ENCODE measurements at regions not wholly inside any gene's neighbourhood (a gene's known extent, or its start where the extent isn't known, plus 50 kb on each side); places are given as distances from the start of the nearest gene placed in this dataset.
"Not testable (repeated sequence)": the region's sequence is repeated elsewhere in the genome, so short reads cannot be mapped to it uniquely, and the experiment has no call there.

DNA sequence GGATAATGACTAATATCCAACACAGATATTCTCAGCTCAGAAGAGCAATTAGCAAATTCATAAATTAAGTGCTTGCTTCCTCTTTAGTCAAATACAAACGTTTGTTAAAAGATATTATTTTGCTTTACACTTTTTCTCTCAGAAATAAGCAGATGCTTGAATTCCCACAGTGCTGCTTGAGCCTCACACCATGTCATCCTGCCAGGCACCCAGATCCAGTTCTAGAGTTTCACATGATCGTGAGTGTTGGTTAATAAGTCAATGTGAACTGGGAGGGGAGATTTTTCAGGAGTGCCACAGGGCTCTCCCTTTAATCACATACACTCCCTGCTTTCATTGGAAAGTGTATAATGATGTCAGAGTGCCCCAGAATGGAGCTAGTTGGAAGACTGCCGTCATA lies 352.0 kb downstream of the OR4F29 start:
- DNase-seq, result not testable (repeated sequence)

DNA sequence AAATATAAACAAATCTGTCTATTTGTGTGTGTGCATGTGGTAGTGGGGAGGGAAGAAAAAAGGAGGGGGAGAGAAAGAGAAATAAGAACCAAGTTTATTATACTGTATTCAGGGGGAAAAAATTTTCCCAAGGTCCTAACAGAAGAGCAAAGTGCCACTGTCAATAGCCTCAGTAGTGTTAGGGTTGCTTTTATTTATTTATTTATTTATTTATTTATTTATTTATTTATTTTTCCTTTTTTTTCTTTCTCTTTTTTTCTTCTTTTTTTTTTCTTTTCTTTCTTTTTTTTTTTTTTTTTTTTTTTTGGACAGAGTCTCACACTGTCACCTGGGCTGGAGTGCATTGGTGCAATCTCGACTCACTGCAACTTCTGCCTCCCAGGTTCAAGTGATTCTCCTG lies 352.7 kb downstream of the OR4F29 start:
- not testable (repeated sequence) for DNase-seq

DNA sequence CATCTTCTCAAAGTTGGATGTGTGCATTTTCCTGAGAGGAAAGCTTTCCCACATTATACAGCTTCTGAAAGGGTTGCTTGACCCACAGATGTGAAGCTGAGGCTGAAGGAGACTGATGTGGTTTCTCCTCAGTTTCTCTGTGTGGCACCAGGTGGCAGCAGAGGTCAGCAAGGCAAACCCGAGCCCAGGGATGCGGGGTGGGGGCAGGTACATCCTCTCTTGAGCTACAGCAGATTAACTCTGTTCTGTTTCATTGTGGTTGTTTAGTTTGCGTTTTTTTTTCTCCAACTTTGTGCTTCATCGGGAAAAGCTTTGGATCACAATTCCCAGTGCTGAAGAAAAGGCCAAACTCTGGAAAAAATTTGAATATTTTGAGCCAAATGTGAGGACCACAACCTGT lies 360.2 kb downstream of the OR4F29 start:
- not testable (repeated sequence) for DNase-seq

DNA sequence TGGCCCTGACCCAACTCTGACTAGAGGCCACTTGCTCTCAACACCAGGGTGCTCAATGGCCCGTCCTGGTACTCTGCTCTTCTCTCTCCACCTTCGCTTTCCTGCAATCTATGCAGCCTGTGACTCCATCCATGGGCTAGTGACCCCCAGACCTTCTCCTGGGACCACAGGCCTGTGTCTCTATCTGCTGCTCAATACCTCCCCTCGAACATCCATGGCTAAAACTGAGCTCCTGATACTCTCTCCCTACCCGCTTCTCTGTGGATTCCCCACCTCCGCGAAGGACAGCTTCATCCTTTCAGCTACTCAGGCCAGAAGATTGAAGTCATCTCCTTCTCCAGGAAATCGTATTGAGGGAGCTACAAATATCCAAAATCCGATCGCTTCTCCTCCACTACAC lies 363.4 kb downstream of the OR4F29 start:
- not testable (repeated sequence) for DNase-seq

DNA sequence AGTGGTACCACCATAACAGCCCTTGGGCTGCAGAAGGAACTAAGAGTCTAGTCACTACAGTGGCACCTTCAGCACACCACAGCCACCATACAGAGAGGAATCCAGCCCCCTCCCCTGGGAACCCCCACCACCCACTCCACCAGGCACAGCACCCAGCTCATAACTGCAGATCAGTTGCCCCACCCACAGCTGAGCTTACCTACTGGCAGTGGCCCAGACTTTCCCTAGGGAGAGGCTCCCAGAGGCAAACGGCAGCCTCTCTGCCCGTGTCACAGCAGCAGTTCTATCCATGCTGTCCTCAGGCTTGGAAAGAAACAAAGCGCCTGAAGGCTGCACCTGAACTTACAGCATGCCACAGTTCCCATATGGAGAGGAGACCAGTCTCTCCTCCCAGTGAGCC lies 372.3 kb downstream of the OR4F29 start:
- not testable (repeated sequence) for DNase-seq

DNA sequence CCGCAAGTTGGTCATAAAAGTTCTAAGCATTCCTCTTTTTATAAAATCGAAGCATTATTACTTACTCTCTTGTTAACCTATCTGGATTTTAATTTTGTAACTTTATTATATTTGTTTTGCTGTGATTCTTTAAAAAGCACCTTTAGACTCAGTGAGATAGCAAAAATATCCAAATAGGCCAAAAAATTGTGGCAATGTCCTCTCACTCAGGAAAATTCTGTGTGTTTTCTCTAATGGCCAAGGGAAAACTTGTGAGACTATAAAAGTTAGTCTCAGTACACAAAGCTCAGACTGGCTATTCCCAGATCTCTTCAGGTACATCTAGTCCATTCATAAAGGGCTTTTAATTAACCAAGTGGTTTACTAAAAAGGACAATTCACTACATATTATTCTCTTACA lies 386.4 kb downstream of the OR4F29 start, which contains the start of gene OR4F5:
Gene OR4F5 (plus strand): TSS at position 301 of the 400 bp plus-strand sequence.
- DNase-seq, result not testable (repeated sequence)

DNA sequence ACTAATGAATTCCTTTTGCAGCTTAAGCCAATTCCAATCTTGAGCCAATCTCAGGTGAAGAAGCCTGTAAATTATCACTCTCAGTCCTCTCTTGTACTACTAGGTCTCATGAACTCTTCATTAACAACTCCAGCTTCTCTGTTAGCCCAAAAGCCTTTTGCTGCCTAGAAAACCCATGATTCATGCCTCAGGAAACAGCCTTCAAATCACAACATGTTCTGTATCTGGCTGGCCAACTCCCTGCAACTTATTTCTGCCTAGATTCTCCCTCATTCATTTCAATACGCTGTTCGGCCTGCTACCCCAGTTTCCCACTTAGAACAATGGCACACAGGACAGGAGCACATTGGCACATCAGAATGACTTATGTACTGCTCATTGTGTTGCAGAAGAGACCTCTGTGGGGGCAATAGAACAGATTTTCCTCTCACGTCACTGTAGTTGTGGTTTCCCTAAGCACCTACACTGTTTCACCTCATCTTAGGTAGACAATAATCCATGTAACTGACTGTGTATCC lies 395.4 kb downstream of the OR4F29 start:
- DNase-seq, result not testable (repeated sequence)

DNA sequence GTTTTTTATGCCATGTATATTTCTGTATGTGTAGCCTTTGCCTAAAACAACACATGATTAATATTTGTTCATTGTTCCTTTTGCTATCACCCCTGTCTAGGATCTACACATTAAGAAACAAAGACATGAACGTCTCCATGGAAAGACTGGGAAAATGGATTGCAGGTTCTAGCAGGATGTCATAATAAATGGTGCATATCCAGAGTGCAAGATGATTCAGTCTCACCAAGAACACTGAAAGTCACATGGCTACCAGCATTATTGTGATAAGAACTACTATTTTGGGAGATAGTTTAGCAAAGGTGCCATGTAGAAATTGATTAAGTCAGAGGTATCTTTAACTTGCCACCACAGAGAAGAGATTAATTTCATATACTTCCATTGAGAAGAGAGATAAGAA lies 398.3 kb downstream of the OR4F29 start:
- DNase-seq, result not testable (repeated sequence)

DNA sequence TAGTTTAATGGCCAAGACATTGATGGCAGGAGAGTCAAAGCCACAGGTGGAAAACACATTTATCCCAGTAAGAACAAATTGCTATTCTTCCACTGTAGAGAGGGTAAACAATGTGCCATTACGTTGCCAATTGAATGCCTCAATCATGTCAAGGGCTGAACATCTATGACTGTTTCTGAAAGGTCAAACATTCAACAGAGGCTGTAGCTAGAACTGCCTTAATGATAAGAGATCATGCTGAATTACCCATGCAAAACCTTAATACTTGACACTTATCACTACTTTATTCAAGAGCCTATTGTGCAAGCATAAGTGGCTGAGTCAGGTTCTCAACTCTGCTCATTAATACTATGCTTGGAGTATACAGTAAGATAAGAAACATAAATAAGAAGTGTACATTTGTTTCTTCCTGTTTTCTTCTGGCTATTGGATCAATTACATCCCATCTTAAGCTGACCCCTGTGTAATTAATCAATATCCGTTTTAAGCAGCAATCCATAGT lies 409.5 kb downstream of the OR4F29 start:
- DNase-seq, result not testable (repeated sequence)

DNA sequence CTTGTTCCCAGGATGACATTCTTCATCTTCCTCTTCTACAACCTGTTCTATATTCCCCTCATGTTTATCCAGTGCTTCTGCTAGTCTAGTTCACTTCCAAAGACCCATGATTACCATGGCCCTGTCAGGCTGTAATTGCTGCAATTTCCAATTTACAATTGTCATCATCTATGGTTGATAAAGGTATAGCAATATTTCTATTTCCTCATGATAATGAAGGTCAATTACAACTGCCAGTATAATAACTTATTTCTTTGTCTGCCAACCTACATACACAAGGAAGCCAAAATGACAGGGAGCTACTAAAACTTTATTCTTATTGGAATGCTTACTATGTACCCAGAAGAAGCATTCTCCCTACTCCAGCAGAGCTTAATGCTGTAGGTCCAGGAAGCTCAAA lies 410.3 kb downstream of the OR4F29 start:
- not testable (repeated sequence) for DNase-seq

DNA sequence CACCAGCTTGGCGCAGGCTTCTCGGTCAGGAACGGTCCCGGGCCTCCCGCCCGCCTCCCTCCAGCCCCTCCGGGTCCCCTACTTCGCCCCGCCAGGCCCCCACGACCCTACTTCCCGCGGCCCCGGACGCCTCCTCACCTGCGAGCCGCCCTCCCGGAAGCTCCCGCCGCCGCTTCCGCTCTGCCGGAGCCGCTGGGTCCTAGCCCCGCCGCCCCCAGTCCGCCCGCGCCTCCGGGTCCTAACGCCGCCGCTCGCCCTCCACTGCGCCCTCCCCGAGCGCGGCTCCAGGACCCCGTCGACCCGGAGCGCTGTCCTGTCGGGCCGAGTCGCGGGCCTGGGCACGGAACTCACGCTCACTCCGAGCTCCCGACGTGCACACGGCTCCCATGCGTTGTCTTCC lies 422.3 kb downstream of the OR4F29 start:
- not testable (repeated sequence) for DNase-seq

DNA sequence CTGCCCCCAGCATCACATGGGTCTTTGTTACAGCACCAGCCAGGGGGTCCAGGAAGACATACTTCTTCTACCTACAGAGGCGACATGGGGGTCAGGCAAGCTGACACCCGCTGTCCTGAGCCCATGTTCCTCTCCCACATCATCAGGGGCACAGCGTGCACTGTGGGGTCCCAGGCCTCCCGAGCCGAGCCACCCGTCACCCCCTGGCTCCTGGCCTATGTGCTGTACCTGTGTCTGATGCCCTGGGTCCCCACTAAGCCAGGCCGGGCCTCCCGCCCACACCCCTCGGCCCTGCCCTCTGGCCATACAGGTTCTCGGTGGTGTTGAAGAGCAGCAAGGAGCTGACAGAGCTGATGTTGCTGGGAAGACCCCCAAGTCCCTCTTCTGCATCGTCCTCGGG lies 434.2 kb downstream of the OR4F29 start:
- DNase-seq, result not testable (repeated sequence)

DNA sequence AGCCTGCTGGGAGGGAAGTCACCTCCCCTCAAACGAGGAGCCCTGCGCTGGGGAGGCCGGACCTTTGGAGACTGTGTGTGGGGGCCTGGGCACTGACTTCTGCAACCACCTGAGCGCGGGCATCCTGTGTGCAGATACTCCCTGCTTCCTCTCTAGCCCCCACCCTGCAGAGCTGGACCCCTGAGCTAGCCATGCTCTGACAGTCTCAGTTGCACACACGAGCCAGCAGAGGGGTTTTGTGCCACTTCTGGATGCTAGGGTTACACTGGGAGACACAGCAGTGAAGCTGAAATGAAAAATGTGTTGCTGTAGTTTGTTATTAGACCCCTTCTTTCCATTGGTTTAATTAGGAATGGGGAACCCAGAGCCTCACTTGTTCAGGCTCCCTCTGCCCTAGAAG lies 435.5 kb downstream of the OR4F29 start:
- DNase-seq, result not testable (repeated sequence)

DNA sequence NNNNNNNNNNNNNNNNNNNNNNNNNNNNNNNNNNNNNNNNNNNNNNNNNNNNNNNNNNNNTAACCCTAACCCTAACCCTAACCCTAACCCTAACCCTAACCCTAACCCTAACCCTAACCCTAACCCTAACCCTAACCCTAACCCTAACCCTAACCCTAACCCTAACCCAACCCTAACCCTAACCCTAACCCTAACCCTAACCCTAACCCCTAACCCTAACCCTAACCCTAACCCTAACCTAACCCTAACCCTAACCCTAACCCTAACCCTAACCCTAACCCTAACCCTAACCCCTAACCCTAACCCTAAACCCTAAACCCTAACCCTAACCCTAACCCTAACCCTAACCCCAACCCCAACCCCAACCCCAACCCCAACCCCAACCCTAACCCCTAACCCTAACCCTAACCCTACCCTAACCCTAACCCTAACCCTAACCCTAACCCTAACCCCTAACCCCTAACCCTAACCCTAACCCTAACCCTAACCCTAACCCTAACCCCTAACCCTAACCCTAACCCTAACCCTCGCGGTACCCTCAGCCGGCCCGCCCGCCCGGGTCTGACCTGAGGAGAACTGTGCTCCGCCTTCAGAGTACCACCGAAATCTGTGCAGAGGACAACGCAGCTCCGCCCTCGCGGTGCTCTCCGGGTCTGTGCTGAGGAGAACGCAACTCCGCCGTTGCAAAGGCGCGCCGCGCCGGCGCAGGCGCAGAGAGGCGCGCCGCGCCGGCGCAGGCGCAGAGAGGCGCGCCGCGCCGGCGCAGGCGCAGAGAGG lies 441.3 kb downstream of the OR4F29 start:
- peak; percentile 61 for DNase-seq
